Immature natural killer cell (primary cell): ENCODE measurements at regions not wholly inside any gene's neighbourhood (a gene's known extent, or its start where the extent isn't known, plus 50 kb on each side); places are given as distances from the start of the nearest gene placed in this dataset.
A peak's percentile ranks its signal among the peaks of the same experiment; 100 is the strongest.
"Not testable (repeated sequence)": the region's sequence is repeated elsewhere in the genome, so short reads cannot be mapped to it uniquely, and the experiment has no call there.

Experiments used
- DNase-seq, 3 donors: peaks; one replicate each; pipeline ENCODE4 v3.0.0; 2022; ENCODE audit warnings: mixed read lengths in 1 of 3
- H3K27ac Mint-ChIP-seq, 6 donors: one replicate each; pipeline ENCODE4 v1.8.0; 2020; ENCODE audit warnings: mixed read lengths in 6 of 6, mild to moderate bottlenecking in 5 of 6, inconsistent platforms in 4 of 6, moderate library complexity in 3 of 6
- H3K27me3 Mint-ChIP-seq, 3 donors: one replicate each; pipeline ENCODE4 v1.8.0; 2020 to 2021; ENCODE audit warnings: low read depth in 3 of 3, mild to moderate bottlenecking in 3 of 3, mixed read lengths in 3 of 3, moderate library complexity in 3 of 3, inconsistent platforms in 1 of 3
- H3K36me3 Mint-ChIP-seq, 3 donors: one replicate each; pipeline ENCODE4 v1.8.0; 2020; ENCODE audit warnings: mixed read lengths in 3 of 3, inconsistent platforms in 2 of 3, mild to moderate bottlenecking in 2 of 3
- H3K4me1 Mint-ChIP-seq, 2 donors: one replicate each; pipeline ENCODE4 v1.8.0; 2020; ENCODE audit warnings: inconsistent platforms in 2 of 2, mild to moderate bottlenecking in 2 of 2, mixed read lengths in 2 of 2, moderate library complexity in 1 of 2
- H3K4me3 Mint-ChIP-seq, 5 donors: one replicate each; pipeline ENCODE4 v1.8.0; 2020; ENCODE audit warnings: mild to moderate bottlenecking in 5 of 5, mixed read lengths in 5 of 5, inconsistent platforms in 3 of 5, moderate library complexity in 3 of 5
- H3K9me3 Mint-ChIP-seq, 6 donors: one replicate each; pipeline ENCODE4 v1.8.0; 2020; ENCODE audit warnings: mild to moderate bottlenecking in 6 of 6, mixed read lengths in 6 of 6, inconsistent platforms in 4 of 6, moderate library complexity in 3 of 6

DNA sequence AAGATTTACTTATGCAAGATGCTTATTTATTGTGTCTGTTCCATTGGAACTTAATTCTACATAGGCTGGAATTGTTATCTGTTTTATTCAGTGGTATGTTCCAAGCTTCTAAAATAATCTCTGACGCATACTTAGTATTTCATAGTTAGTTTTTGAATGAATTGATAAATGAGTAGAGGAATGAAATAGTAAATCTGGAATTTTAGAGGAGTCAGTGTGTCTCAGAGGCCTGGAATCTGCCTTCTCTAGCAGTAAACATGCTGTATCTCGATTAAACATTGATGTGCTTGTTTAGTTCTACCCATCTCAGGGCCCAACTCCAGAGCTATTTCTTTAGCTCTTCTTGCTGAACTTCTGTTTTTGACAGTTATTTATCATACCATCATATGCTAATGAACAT, 154.2 kb upstream of the MAGEC2 start:
- H3K4me1 Mint-ChIP-seq, result no peaks in the 10 kb centered on the region
- no peak overlapping the region for H3K27ac Mint-ChIP-seq
- H3K4me3 Mint-ChIP-seq, result no peak overlapping the region
- DNase-seq, result no peak
- H3K27me3 Mint-ChIP-seq, result peaks cover 0 to 2% (median 0%) of the 10 kb centered on the region in 3 donors
- H3K9me3 Mint-ChIP-seq, result peaks cover 0 to 5% (median 0%) of the 10 kb centered on the region in 6 donors
- no peaks in the 10 kb centered on the region for H3K36me3 Mint-ChIP-seq

DNA sequence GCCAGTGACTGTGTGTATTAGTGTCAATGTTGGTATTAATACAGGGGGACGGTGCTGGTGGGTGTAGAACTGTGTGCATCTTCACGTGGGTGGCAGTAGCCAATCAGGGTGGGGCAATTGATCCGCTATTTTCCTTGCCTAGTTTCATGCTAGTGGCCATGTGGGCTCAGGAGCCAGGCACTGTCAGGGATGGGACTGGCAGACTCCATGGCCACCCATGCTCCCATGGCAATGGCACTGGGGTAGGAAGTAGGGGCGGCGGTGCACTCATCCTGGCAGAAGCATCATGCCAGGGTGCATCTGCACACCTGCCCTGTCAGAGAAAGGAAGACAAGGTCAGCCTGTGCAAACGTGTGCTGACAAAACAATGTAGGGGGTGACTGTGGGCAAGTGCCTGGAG, 122.1 kb upstream of the MAGEC2 start:
- Mint-ChIP-seq H3K4me3 (no peak overlapping the region), H3K9me3 (peaks cover 0 to 8% (median 6%) of the 10 kb centered on the region in 6 donors), H3K4me1 (no peaks in the 10 kb centered on the region), H3K36me3 (no peaks in the 10 kb centered on the region), H3K27me3 (peaks cover 0 to 3% (median 3%) of the 10 kb centered on the region in 3 donors), H3K27ac (no peak overlapping the region)
- no peak for DNase-seq

DNA sequence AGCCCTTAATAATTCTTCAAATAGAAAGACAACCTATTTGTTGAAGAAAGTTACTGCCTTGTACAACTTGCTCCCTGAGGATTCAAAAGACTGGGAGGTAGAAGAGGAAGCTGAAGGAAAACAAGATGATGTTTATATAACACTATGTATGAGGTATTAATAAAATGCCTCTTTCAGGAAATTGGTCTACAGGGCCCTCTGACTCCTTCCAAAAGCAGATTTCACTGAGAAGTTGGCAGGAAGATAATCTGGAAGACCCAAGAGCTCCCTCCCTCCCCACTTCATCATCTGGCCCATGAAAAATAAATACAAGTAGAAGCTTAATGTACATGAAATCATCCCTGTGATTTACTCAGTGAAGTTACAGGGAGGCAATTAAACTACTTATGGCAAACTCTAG, 107.5 kb upstream of the MAGEC2 start:
- Mint-ChIP-seq H3K27me3 (peaks cover 0 to 4% (median 0%) of the 10 kb centered on the region in 3 donors), H3K36me3 (no peaks in the 10 kb centered on the region), H3K27ac (no peak overlapping the region), H3K4me1 (no peaks in the 10 kb centered on the region), H3K4me3 (no peak overlapping the region), H3K9me3 (peaks cover 0 to 5% (median 0%) of the 10 kb centered on the region in 6 donors)
- DNase-seq, result no peak

- H3K4me3 Mint-ChIP-seq, result no peak overlapping the region
- H3K27ac Mint-ChIP-seq, result no peak overlapping the region
- H3K36me3 Mint-ChIP-seq, result no peaks in the 10 kb centered on the region
- no peak for DNase-seq
- peaks cover 0 to 1% (median 0%) of the 10 kb centered on the region in 3 donors for H3K27me3 Mint-ChIP-seq
- peaks cover 0 to 7% (median 2%) of the 10 kb centered on the region in 6 donors for H3K9me3 Mint-ChIP-seq
- H3K4me1 Mint-ChIP-seq, result no peaks in the 10 kb centered on the region
These were observed 94.3 kb upstream of the MAGEC2 start for GRCh38 chrX:142299406-142299805.

DNA sequence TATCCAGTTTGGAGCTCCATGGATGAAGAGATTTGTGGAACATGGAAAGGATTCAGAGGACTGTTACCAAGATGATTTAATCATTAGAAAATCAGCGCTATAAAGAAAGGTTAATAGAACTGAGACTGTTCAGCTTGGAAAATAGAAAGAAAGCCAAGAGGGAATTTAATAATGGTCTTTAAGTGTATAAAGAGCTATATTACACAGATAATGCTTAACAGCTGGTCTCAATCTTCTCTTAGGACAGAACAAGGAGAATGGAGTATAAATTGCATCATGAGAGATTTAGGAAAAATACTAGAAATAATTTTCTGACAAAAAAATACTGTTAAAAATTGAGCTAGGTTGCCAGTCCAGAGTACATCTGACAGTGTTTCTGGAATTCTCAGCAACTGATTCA, 91.3 kb upstream of the MAGEC2 start:
- Mint-ChIP-seq H3K36me3 (no peaks in the 10 kb centered on the region), H3K4me1 (no peaks in the 10 kb centered on the region), H3K9me3 (peaks cover 0 to 10% (median under 1%) of the 10 kb centered on the region in 6 donors), H3K27me3 (peaks cover 0 to 3% (median 0%) of the 10 kb centered on the region in 3 donors), H3K4me3 (no peak overlapping the region), H3K27ac (no peak overlapping the region)
- no peak for DNase-seq

DNA sequence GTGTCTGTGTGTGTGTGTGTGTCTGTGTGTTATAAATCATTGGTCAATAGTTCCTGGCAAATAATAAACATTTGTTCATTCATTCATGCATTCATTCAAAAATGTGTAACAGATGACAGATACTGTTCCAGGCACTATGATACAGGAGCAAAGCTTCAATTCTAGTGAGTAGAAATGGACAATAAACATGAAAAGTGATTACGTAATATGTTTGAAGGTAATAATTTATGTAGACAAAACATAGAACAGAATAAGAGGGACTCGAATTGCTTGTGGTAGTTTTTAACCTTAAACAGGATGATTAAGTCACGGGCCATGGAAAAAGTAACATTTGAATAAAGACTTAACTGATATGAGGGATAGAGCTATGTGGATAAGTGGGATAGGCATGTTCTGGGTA, 90.1 kb upstream of the MAGEC2 start:
- no peaks in the 10 kb centered on the region for H3K4me1 Mint-ChIP-seq
- peaks cover 0 to 1% (median 0%) of the 10 kb centered on the region in 3 donors for H3K27me3 Mint-ChIP-seq
- no peak for DNase-seq
- no peak overlapping the region for H3K27ac Mint-ChIP-seq
- H3K36me3 Mint-ChIP-seq, result no peaks in the 10 kb centered on the region
- peaks cover 0 to 7% (median under 1%) of the 10 kb centered on the region in 6 donors for H3K9me3 Mint-ChIP-seq
- H3K4me3 Mint-ChIP-seq, result no peak overlapping the region

DNA sequence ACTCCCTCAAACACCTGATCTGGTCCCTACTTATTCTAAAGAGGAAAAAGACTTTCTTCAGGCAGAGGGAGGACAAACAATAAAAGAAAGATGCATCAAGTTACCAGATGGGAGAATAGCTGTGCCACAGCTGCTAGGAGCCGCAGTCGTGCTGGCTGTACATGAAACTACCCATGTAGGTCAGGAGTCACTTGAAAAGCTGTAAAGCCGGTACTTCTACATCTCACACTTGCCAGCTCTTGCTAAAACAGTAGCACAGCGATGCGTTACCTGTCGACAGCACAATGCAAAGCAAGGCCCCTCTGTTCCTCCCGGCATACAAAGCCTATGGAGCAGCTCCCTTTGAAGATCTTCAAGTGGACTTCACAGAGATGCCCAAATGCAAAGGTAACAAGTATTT, 65.1 kb upstream of the MAGEC2 start:
- H3K4me3 Mint-ChIP-seq, DNase-seq, H3K27me3 Mint-ChIP-seq, H3K27ac Mint-ChIP-seq, H3K4me1 Mint-ChIP-seq, H3K36me3 Mint-ChIP-seq: not testable (repeated sequence)
- H3K9me3 Mint-ChIP-seq, result peaks cover 2 to 20% (median 7%) of the 10 kb centered on the region in 6 donors

DNA sequence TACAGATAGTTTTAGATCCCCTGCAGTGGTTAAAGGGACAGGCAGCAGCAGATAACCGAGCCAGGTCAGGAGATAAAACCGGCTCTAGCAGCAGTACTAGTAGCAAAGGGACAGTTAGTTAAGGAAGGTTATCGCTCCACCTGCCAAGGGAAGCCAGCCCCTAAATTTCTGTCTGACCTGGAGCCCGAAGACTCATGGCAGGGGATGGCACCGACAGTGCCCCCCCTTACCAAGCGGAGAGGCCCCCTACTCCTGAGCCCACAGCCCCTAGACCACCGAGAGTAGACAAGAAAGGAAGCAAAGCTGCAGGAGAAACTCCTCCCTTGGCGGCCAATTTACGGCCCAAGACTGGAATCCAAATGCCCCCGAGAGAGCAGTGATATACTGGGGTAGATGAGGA, 61.3 kb upstream of the MAGEC2 start:
- no peak overlapping the region for H3K27ac Mint-ChIP-seq

GRCh38 chrX:142265549-142265948, 60.5 kb upstream of the MAGEC2 start:
- not testable (repeated sequence) for H3K9me3 Mint-ChIP-seq, H3K36me3 Mint-ChIP-seq, H3K27me3 Mint-ChIP-seq, DNase-seq, H3K27ac Mint-ChIP-seq, H3K4me1 Mint-ChIP-seq
- H3K4me3 Mint-ChIP-seq, result peak overlapping the region in 1 of 5 donors; percentile 6

More for the DNA sequence above, 61.3 kb upstream of the MAGEC2 start:
- Mint-ChIP-seq H3K27me3 (no peaks in the 10 kb centered on the region), H3K9me3 (peaks cover 0 to 7% (median 3%) of the 10 kb centered on the region in 6 donors), H3K4me1 (no peaks in the 10 kb centered on the region), H3K4me3 (no peak overlapping the region), H3K36me3 (no peaks in the 10 kb centered on the region)
- DNase-seq, result no peak

DNA sequence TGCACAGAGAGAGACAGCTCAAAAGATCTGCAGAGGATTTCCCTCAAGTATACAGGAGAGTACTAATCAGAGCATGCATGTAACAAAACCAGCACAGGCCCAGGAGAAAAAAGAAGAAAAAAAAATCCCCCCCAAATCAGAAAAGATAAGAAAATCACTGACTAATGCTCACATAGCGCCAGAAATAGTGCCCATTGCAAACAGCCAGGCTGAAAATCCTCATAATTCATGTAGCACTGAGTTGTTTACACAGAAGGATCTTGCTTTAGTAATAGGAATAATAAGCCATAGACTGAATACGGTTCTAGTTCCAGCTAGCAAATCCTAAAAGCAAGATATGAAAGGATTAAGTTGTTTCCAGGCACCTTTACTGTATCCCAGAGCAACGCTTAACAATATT, 51.8 kb upstream of the MAGEC2 start:
- Mint-ChIP-seq H3K27me3 (no peaks in the 10 kb centered on the region), H3K9me3 (peaks cover 0 to 2% (median 0%) of the 10 kb centered on the region in 6 donors), H3K4me3 (no peak overlapping the region), H3K36me3 (no peaks in the 10 kb centered on the region), H3K27ac (no peak overlapping the region), H3K4me1 (no peaks in the 10 kb centered on the region)
- DNase-seq, result no peak
